K562 (cell line): ENCODE measurements at regions not wholly inside any gene's neighbourhood (a gene's known extent, or its start where the extent isn't known, plus 50 kb on each side); places are given as distances from the start of the nearest gene placed in this dataset.

Experiments used
- ETV1 ChIP-seq: fragments of 450-650 bp; conservative IDR thresholded peaks from 2 replicates; pipeline ENCODE4 v1.6.1; 2016; ENCODE audit warnings: missing genetic modification characterization, control low read depth, low read depth, missing compliant biosample characterization
- HNRNPUL1 ChIP-seq: fragments of 200-400 bp; formaldehyde crosslinking; IDR thresholded peaks from 2 replicates; pipeline ENCODE4 v1.6.1; 2017; ENCODE audit warnings: low read length
- KLF16 ChIP-seq: IDR thresholded peaks from 2 replicates; pipeline ENCODE4 v1.6.1; 2016; ENCODE audit warnings: antibody characterized with exemption
- NFE2 ChIP-seq: IDR thresholded peaks from 2 replicates; pipeline ENCODE4 v1.6.1; 2014; ENCODE audit warnings: antibody characterized with exemption, low read depth
- POLR2H ChIP-seq: IDR thresholded peaks from 2 replicates; pipeline ENCODE4 v1.6.1; 2016; ENCODE audit warnings: missing genetic modification characterization, low read depth, mild to moderate bottlenecking, control low read depth, missing compliant biosample characterization, moderate library complexity
- RBBP5 ChIP-seq: fragments of 200-600 bp; sonication (generic); IDR thresholded peaks from 2 replicates; pipeline ENCODE4 v1.6.1; 2012; ENCODE audit warnings: borderline replicate concordance, mild to moderate bottlenecking, low read length, control low read depth, inconsistent platforms; ENCODE audit not compliant: insufficient read depth, poor library complexity, severe bottlenecking
- ZBTB1 ChIP-seq: sonication (generic); formaldehyde crosslinking; IDR thresholded peaks from 2 replicates; pipeline ENCODE4 v1.8.1; 2023; ENCODE audit warnings: missing genetic modification reagents, low read depth, mild to moderate bottlenecking, borderline replicate concordance
- TF ChIP-seq, protein P1 (sequence below): fragments of 200-800 bp; sonication (Bioruptor generic); IDR thresholded peaks from 2 replicates; pipeline ENCODE4 v1.6.1; 2016; ENCODE audit warnings: missing genetic modification characterization, missing compliant biosample characterization
- TF ChIP-seq, protein P2 (sequence below): IDR thresholded peaks from 3 replicates; pipeline ENCODE4 v1.6.1; 2011; ENCODE audit warnings: borderline replicate concordance, mild to moderate bottlenecking, moderate library complexity; ENCODE audit not compliant: insufficient read length; ENCODE audit errors: extremely low read depth

DNA sequence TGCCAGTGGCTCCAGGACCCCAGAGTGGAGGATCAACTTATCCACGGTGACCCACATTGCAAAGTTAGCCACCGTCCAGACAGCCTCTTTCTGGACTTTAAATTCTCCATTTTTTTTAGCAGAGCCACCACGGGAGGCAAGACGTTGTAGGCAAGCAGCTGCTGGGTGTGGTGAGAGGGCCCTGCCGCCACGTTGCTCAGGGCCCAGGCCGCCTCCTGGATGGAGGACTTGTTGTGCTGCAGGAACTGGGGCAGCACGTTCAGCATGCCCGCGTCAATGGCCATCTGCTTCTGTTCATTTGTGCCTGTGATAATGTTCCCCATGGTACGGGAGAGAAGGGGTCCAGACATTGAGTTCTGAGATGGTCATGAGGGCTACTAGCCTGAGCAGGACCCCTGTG is 114.3 kb upstream of the POC5 start (continued):
- TF ChIP-seq, protein P1, sequence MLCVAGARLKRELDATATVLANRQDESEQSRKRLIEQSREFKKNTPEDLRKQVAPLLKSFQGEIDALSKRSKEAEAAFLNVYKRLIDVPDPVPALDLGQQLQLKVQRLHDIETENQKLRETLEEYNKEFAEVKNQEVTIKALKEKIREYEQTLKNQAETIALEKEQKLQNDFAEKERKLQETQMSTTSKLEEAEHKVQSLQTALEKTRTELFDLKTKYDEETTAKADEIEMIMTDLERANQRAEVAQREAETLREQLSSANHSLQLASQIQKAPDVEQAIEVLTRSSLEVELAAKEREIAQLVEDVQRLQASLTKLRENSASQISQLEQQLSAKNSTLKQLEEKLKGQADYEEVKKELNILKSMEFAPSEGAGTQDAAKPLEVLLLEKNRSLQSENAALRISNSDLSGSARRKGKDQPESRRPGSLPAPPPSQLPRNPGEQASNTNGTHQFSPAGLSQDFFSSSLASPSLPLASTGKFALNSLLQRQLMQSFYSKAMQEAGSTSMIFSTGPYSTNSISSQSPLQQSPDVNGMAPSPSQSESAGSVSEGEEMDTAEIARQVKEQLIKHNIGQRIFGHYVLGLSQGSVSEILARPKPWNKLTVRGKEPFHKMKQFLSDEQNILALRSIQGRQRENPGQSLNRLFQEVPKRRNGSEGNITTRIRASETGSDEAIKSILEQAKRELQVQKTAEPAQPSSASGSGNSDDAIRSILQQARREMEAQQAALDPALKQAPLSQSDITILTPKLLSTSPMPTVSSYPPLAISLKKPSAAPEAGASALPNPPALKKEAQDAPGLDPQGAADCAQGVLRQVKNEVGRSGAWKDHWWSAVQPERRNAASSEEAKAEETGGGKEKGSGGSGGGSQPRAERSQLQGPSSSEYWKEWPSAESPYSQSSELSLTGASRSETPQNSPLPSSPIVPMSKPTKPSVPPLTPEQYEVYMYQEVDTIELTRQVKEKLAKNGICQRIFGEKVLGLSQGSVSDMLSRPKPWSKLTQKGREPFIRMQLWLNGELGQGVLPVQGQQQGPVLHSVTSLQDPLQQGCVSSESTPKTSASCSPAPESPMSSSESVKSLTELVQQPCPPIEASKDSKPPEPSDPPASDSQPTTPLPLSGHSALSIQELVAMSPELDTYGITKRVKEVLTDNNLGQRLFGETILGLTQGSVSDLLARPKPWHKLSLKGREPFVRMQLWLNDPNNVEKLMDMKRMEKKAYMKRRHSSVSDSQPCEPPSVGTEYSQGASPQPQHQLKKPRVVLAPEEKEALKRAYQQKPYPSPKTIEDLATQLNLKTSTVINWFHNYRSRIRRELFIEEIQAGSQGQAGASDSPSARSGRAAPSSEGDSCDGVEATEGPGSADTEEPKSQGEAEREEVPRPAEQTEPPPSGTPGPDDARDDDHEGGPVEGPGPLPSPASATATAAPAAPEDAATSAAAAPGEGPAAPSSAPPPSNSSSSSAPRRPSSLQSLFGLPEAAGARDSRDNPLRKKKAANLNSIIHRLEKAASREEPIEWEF (CRISPR knock-in tag) = no peak
- TF ChIP-seq ZBTB1 (CRISPR knock-in tag) (no peak), KLF16 (no peak), ETV1 (no peak), RBBP5 (no peak), HNRNPUL1 (no peak), NFE2 (no peak), POLR2H (tag) (no peak)
- TF ChIP-seq, protein P2, sequence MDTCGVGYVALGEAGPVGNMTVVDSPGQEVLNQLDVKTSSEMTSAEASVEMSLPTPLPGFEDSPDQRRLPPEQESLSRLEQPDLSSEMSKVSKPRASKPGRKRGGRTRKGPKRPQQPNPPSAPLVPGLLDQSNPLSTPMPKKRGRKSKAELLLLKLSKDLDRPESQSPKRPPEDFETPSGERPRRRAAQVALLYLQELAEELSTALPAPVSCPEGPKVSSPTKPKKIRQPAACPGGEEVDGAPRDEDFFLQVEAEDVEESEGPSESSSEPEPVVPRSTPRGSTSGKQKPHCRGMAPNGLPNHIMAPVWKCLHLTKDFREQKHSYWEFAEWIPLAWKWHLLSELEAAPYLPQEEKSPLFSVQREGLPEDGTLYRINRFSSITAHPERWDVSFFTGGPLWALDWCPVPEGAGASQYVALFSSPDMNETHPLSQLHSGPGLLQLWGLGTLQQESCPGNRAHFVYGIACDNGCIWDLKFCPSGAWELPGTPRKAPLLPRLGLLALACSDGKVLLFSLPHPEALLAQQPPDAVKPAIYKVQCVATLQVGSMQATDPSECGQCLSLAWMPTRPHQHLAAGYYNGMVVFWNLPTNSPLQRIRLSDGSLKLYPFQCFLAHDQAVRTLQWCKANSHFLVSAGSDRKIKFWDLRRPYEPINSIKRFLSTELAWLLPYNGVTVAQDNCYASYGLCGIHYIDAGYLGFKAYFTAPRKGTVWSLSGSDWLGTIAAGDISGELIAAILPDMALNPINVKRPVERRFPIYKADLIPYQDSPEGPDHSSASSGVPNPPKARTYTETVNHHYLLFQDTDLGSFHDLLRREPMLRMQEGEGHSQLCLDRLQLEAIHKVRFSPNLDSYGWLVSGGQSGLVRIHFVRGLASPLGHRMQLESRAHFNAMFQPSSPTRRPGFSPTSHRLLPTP = no peak
